ENCODE measurements at regions not wholly inside any gene's neighbourhood (a gene's known extent, or its start where the extent isn't known, plus 50 kb on each side); places are given as distances from the start of the nearest gene placed in this dataset.
"Not testable (repeated sequence)": the region's sequence is repeated elsewhere in the genome, so short reads cannot be mapped to it uniquely, and the experiment has no call there.

- no peaks in the 10 kb centered on the region for H3K27me3 ChIP-seq (ENCODE audit: low read depth)
- intact Hi-C loops (cut with DNase I): no loop called here
- no peak overlapping the region for H3K4me3 ChIP-seq
- no peaks in the 10 kb centered on the region for H3K36me3 ChIP-seq
- H3K9me3 ChIP-seq: no peaks in the 10 kb centered on the region
- TF ChIP-seq CTCF (IDR thresholded peaks at IDR 0.05): no peak
- ATAC-seq (no peak), DNase-seq (no peak)
- no peaks in the 10 kb centered on the region for H3K4me1 ChIP-seq
- H3K27ac ChIP-seq: no peak overlapping the region
Measured at GRCh38 chr4:69030326-69030725, 65.9 kb upstream of the UGT2B7 start.

DNA sequence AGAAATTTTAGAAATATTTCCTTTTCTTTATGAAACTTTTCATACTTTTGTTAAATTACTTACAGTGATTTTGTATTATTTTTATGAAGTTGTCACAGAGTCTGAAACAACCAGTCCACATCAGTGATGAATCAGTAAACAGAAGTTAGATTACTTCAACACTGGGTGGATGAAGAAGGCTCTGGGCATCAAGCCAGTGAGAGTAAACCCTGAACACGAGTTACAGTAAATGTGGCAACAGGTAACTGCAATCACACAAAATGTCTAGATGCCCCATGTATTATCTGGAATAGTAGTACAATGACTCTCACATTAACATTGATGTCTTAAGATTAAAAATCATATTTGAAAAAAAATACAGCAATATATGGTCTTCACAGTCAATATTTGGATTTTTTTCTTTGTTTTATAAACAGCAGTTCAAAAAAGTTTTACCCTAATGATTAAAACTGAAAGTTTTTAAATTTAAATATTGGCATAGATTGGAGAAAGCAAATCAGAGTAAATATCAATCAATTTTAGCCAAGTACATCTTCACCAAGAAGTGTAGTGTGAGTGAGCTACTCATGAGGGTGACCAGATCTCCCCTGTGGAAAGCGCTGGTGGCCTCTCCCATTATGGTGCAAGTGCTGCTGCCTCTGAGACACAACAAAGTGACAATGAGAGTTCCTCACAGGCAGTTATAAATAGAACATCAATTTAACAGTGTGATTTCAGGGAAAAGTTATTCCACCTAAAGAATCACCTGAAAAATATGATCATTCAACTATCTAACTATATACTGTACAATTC lies 63.2 kb upstream of the UGT2B7 start:
- no peak overlapping the region for H3K4me3 ChIP-seq
- DNase-seq (no peak), ATAC-seq (no peak)
- H3K36me3 ChIP-seq: no peaks in the 10 kb centered on the region
- H3K27ac ChIP-seq: no peak overlapping the region
- H3K4me1 ChIP-seq: no peaks in the 10 kb centered on the region
- H3K27me3 ChIP-seq (ENCODE audit: low read depth): no peaks in the 10 kb centered on the region
- no peak for TF ChIP-seq CTCF (IDR thresholded peaks at IDR 0.05)
- H3K9me3 ChIP-seq: no peaks in the 10 kb centered on the region
- intact Hi-C loops (cut with DNase I): no loop called here

GRCh38 chr4:69034315-69034740 lies 61.9 kb upstream of the UGT2B7 start:
- intact Hi-C loops (cut with DNase I); DNase-seq; H3K27me3 ChIP-seq (ENCODE audit: low read depth); H3K9me3 ChIP-seq; H3K4me3 ChIP-seq; H3K36me3 ChIP-seq; H3K27ac ChIP-seq; H3K4me1 ChIP-seq; ATAC-seq: not testable (repeated sequence)

DNA sequence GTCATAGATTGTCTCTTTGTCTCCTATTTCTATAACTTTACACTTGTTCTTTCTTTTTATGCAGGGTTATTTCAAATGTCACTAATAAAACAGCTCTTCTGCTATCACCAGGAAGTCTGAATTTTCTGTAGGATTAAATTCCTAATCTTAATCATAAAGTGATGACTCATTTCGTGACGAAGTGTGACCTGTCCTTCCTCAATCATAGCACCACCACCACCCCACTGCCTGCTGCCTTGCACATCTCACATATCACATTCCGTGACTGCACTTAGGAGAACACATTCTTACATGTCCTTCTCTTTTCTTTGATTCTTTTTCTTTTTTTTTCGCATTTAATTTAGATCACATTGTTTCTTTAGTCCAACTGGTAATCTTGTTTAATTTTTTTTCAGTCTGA lies 57.7 kb upstream of the UGT2B7 start:
- H3K27ac ChIP-seq: no peak overlapping the region
- H3K4me3 ChIP-seq: no peak overlapping the region
- no peaks in the 10 kb centered on the region for H3K36me3 ChIP-seq
- DNase-seq (no peak), ATAC-seq (no peak)
- H3K4me1 ChIP-seq: no peaks in the 10 kb centered on the region
- intact Hi-C loops (cut with DNase I): no loop called here
- no peaks in the 10 kb centered on the region for H3K27me3 ChIP-seq (ENCODE audit: low read depth)
- H3K9me3 ChIP-seq: no peaks in the 10 kb centered on the region
- TF ChIP-seq CTCF (IDR thresholded peaks at IDR 0.05): no peak

DNA sequence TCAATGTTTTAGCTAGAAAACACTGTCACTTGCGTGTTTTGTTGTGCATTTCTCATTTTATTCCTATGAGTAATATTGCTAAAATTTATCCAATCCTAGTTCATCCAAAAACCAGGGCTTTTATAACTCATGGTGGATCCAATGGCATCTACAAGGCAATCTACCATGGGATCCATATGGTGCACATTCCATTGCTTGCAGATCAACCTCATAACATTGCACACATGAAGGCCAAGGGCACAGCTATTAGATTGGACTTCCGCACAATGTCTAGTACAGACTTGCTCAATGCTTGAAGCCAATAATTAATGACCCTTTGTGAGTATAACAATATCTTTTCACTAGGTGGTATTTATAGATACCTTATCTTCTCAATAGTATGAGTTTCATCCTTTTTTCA lies 57.2 kb upstream of the UGT2B7 start:
- intact Hi-C loops (cut with DNase I): no loop called here
- ATAC-seq: no peak
- Histone ChIP-seq H3K4me1 (no peaks in the 10 kb centered on the region), H3K27ac (no peak overlapping the region), H3K9me3 (no peaks in the 10 kb centered on the region), H3K36me3 (no peaks in the 10 kb centered on the region), H3K27me3 (ENCODE audit: low read depth) (no peaks in the 10 kb centered on the region), H3K4me3 (no peak overlapping the region)
- no peak for TF ChIP-seq CTCF (IDR thresholded peaks at IDR 0.05)
- DNase-seq: no peak

GRCh38 chr4:69044247-69044646 lies 52.0 kb upstream of the UGT2B7 start:
- intact Hi-C loops (cut with DNase I): no loop called here
- no peak for TF ChIP-seq CTCF (IDR thresholded peaks at IDR 0.05)
- H3K4me1 ChIP-seq: no peaks in the 10 kb centered on the region
- no peak overlapping the region for H3K4me3 ChIP-seq
- no peaks in the 10 kb centered on the region for H3K36me3 ChIP-seq
- no peak for DNase-seq
- H3K27ac ChIP-seq: no peak overlapping the region
- ATAC-seq: no peak
- no peaks in the 10 kb centered on the region for H3K27me3 ChIP-seq (ENCODE audit: low read depth)
- H3K9me3 ChIP-seq: no peaks in the 10 kb centered on the region
